ENCODE measurements at regions not wholly inside any gene's neighbourhood (a gene's known extent, or its start where the extent isn't known, plus 50 kb on each side); places are given as distances from the start of the nearest gene placed in this dataset.
"Not testable (repeated sequence)": the region's sequence is repeated elsewhere in the genome, so short reads cannot be mapped to it uniquely, and the experiment has no call there.

DNA sequence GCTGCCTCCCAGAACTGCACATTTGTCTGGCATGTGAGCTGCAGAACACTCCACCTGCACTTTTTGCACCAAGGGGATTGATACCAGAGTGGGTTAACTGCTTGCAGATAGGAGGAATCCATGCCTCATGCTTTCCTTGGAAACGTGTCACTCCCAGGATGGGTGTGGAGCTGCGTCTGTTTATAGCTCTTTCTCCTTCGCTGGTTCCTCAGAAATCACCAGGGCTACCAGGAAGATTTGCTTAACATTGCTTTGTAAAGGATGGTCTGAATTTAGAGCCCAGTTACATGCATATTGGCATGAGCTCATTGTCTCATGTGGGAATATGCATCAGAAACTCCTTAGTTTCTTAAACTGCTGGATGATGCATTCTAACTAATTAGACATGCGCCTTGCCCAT, 234.6 kb downstream of the GADD45G start:
- DNase-seq (ENCODE audit: low read depth): no peak

GRCh38 chr9:89839952-89840351, 235.1 kb downstream of the GADD45G start:
- no peak for DNase-seq (ENCODE audit: low read depth)

DNA sequence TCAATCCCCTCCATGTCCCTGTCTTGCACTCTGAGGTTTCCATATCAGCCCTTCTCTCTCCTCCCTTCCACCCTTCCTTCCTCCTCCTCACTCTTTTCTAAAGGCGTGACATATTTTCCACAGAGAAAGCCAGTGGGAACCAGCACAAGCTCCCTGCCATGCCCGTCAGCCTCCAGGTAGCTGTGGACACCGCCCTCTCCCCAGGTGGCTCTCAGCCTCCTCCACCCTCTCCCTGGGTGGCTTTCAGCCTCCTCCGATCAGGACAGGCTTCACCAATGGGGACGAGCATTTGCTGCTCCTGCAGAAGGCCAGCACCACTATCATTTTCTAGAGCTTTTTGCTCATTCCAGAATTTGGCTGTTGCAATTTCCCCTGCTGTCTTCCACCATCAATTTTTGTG, 236.6 kb downstream of the GADD45G start:
- DNase-seq (ENCODE audit: low read depth): no peak

GRCh38 chr9:89842267-89842768, 237.5 kb downstream of the GADD45G start:
- no peak for DNase-seq (ENCODE audit: low read depth)

DNA sequence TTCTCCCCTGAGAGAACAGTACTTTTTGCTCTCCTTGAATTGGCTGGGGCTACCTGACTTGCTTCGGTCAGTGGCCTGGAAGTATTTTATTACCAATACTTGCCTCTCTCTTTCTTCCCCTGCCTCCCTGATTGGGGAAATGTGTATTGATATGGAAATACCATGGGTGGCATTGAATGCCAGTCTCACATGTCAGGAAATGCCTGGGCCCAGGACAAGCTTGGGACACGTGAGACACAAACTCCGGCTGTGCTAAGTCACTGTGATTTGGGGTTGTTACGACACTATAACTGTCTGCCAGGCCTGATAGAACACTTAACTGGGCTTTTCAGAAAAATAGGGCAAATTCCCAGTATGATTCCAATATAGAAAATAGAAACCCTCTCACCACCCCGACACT, 238.3 kb downstream of the GADD45G start:
- DNase-seq (ENCODE audit: low read depth): no peak

DNA sequence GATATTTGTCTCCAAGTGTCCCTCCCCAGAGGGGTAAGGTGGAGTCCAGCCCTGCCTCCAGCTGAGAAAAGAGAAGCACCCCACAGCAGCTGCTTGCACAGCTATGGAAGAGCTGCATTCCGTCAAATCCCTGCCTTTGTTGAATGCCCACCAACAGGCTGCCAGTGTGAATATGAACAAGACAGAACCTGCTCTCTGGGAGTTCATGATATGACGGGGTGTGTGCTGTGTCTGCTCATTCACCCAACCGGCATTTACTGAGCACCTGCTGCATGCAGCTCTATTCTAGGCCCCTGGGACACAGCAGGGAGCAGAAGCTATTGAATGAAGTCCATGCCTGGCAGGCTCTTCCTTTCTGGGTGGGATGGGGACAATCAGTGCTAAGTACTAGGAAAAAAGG, 238.8 kb downstream of the GADD45G start:
- no peak for DNase-seq (ENCODE audit: low read depth)

GRCh38 chr9:89844075-89844474, 239.3 kb downstream of the GADD45G start:
- DNase-seq (ENCODE audit: low read depth): no peak

DNA sequence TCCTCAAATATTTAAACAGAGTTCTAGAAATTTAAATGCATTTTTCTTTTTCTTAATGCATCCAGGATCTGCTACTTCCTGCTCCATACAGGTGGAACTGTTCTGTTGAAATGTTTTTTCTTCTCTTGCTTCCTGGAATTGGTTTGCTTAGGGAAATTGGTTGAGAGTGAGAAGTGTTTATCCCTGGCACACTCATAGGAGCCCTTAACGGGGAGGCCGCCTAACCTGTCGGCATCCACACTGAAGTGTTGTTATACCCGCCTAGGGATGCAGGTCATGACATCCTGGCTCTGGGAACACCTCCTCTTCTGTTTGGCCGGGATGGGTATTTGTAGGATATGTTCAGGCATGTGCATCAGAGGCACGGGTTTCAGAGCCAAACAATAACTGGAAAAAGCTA, 239.7 kb downstream of the GADD45G start:
- DNase-seq (ENCODE audit: low read depth): no peak

DNA sequence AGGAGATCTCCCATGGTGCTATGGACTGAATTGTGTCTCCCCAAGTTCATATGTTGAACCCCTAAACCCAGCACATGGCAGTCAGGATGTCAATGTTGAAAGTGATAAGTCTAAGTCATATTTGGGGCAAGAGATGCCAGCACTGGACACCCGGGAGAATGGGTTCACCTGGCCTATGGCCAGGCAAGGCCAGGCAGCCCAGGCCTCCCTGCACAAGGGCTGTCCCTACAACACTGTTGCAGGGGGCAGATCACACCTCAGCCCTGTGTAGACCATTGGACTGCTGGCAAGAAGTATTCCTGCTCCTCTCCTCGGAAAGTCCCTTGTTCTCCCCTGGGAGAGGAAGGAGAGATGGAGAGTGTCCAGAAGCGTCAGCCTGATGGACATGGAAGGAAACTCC, 240.5 kb downstream of the GADD45G start:
- no peak for DNase-seq (ENCODE audit: low read depth)

GRCh38 chr9:89845862-89846261, 241.1 kb downstream of the GADD45G start:
- no peak for DNase-seq (ENCODE audit: low read depth)

DNA sequence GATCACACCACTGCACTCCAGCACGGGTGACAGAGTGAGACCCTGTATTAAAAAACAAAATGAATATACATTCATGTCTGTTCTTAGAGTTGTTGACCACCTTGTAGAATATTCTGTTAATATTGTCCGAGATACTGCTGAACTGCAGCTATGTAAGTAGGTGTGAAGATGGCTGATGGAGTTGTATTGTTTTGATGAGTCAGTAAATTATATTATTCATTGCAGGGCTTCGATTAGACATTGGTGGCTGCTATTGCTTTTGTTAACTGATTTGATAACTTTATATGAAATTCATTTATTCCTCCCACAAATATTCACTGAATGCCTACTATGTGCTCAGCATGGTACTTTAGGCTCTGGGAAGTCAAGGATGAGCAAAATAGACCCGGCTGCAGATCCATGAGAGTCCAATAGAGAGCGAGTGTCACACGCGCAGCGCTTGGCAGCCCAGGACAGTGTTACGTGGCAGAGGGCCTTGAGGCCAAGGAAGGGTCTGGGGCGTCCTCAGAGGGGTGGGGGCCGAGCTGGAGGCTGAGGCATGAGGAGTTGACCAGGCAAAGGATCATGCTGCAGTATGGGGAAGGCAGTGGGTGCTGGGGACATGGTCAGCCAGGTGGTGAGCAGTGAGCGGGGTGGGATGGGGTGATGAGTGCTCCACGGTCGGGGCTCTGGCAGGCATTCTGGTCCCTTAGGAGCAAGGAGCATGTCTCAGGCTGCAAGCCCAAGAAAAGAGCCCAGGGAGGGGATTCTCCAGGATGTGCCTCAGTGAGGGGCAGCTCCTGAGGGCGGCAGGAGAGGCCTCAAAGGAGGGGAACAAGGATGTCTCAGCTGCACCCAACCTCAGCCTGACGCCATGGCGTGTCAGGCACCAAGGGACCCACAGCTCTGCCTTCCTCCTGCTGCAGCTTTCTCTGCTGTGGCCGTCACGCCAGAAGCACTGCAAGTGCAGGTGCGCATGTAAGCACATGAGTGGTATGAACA, 243.5 kb downstream of the GADD45G start:
- no peak for DNase-seq (ENCODE audit: low read depth)

GRCh38 chr9:89849096-89849495, 244.3 kb downstream of the GADD45G start:
- DNase-seq (ENCODE audit: low read depth): no peak

DNA sequence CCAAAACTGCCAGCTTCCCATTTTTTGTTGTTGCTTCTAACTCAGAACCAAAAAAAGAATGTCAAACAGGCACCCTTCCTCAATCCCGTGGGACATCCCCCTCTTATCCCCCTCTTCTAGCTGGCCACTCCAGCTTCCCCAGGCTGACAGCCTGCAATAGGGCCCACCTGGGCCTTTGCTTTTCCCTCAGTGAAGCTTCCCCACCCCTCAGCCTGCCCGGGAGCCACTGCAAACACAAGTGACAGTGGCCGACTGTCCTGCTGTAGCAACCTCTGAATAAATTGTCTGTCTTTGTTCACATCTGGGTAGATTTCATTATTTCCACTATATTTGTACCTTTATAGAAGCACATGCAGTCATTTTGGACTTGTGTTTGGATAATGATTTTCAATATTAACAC, 245.3 kb downstream of the GADD45G start:
- DNase-seq (ENCODE audit: low read depth): no peak

DNA sequence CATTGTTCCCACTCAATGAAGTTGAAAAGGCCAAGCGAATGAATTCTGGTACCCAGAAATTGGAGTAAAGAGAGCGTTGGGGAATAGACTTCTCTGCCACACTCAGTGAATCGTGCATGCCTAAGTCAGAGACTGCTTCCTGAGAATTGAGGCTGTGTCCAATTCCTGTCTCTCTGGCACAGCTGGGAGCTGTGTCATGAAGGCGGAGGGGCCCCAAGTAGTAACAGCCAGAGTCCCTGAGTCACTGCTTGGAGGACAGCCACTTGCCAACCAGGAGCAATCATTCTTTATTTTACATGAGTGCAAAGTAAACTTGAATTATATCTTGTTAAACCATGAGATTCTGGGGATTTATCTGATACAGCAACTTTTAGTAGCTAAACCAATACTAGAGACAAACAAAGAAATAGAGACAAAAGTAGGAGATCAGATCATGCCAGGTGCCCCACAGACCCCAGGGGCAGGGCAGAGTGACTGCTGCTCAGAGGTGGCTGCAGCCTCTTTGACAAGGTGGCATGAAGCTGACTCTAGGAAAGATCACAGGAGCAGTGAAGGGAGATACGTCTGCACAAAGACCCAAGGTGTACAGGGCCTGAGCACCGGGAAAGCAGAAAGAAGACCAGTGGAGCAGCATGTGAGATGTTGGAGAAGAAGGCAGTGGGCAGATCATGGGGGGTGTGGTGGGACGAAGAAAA, 246.0 kb downstream of the GADD45G start:
- DNase-seq (ENCODE audit: low read depth): no peak

DNA sequence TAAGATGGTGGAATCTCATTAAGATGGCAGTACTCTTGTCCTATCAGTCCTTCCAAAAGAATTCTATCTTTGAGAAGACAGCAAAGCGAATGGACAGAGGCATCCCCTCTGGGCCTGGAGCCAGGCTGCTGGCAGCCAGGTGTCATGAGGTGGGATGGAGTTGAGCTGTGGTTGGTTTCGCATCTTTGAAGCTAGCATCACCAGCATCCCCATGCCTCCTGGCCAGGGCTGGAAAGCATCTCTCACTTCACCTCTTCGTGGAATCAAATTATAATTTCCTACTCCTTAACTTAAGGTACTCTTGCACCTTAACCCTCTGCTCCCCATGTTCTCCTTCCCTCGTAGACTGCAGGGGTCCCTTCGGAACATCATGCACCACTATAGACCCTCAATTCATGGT, 248.3 kb downstream of the GADD45G start:
- no peak for DNase-seq (ENCODE audit: low read depth)

- no peak for DNase-seq (ENCODE audit: low read depth)
Measured at GRCh38 chr9:89853931-89854330, 249.1 kb downstream of the GADD45G start.

GRCh38 chr9:89854715-89855475, 250.1 kb downstream of the GADD45G start:
- no peak for DNase-seq (ENCODE audit: low read depth)

GRCh38 chr9:89856296-89856695, 251.5 kb downstream of the GADD45G start:
- DNase-seq (ENCODE audit: low read depth): not testable (repeated sequence)

GRCh38 chr9:89856950-89857349, 252.1 kb downstream of the GADD45G start:
- DNase-seq (ENCODE audit: low read depth): not testable (repeated sequence)

- not testable (repeated sequence) for DNase-seq (ENCODE audit: low read depth)
Measured at GRCh38 chr9:89859842-89860241, 255.0 kb downstream of the GADD45G start.

DNA sequence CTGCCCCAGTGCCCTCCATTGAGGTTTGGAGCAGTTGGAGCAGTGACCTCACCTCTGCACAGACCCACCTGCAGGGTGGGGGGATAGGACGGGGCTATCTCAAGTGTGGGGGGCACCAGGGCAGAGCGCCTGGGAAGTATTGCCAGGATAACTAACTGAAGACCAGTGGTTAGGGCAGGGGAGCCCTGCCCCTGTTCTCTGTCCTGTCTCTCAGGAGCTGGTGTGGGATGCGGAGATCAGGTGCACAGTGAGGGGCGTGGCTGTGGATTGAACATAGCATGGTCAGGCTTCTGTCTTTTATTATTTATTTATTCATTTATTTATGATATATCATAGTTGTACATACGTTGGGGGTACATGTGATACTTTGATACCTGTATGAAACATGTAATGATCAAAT, 256.6 kb downstream of the GADD45G start:
- not testable (repeated sequence) for DNase-seq (ENCODE audit: low read depth)

- DNase-seq (ENCODE audit: low read depth): no peak
Measured at GRCh38 chr9:89862316-89862715, 257.5 kb downstream of the GADD45G start.

Data from T-helper 22 cell (primary cell).